ENCODE measurements at regions not wholly inside any gene's neighbourhood (a gene's known extent, or its start where the extent isn't known, plus 50 kb on each side); places are given as distances from the start of the nearest gene placed in this dataset.

DNA sequence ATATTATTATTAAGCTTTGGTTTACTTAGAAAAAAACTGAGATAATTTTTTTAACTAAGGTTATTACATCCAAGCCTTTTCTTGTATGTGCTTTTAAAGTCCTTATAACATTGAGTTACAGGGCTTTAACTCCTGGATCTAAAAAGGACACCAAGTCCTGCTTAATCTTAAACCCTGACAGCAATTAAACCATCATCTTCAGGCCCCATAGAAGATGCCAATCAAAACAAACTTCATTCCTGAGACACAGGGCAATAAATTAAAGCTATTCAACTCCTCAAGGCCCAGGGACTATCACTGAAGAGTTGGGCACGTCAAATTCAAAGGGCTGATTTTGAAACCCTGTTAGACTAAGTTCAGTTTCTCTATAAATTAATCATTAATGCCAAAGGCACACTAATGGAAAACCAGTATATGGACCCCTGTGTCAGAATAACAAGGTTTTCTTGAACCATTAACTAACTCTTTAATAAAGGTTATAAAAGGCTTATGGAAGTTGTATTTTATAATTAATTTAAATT is 1152.6 kb downstream of the NSUN3 start:
- Mint-ChIP-seq H3K27me3 (ENCODE audit: low read depth in 2 of 2) (no peaks in the 10 kb centered on the region), H3K4me3 (no peak overlapping the region), H3K9me3 (peaks cover 13 to 18% of the 10 kb centered on the region in 2 donors), H3K27ac (no peak overlapping the region), H3K36me3 (peaks cover 6% of the 10 kb centered on the region), H3K4me1 (no peaks in the 10 kb centered on the region)
- whole genome bisulfite sequencing (ENCODE audit: insufficient coverage) = 75% methylated on average over 1 of the region's 1 CpG
- intact Hi-C loops (cut with micrococcal nuclease) = no loop called here
- peaks cover 9% of the 10 kb centered on the region for H3K9me3 ChIP-seq (ENCODE audit: control insufficient read depth, insufficient read depth, low read length)
- H3K4me1 ChIP-seq (ENCODE audit: control insufficient read depth, insufficient read depth, low read length) = no peaks in the 10 kb centered on the region
- no peak for DNase-seq
- no peak for ATAC-seq
- no peaks in the 10 kb centered on the region for H3K36me3 ChIP-seq (ENCODE audit: control insufficient read depth, insufficient read depth, low read length)
- no peak overlapping the region for H3K4me3 ChIP-seq (ENCODE audit: low read length)
- TF ChIP-seq, protein P1, sequence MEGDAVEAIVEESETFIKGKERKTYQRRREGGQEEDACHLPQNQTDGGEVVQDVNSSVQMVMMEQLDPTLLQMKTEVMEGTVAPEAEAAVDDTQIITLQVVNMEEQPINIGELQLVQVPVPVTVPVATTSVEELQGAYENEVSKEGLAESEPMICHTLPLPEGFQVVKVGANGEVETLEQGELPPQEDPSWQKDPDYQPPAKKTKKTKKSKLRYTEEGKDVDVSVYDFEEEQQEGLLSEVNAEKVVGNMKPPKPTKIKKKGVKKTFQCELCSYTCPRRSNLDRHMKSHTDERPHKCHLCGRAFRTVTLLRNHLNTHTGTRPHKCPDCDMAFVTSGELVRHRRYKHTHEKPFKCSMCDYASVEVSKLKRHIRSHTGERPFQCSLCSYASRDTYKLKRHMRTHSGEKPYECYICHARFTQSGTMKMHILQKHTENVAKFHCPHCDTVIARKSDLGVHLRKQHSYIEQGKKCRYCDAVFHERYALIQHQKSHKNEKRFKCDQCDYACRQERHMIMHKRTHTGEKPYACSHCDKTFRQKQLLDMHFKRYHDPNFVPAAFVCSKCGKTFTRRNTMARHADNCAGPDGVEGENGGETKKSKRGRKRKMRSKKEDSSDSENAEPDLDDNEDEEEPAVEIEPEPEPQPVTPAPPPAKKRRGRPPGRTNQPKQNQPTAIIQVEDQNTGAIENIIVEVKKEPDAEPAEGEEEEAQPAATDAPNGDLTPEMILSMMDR (IDR thresholded peaks at IDR 0.05) = no peak
- no peaks in the 10 kb centered on the region for H3K27me3 ChIP-seq (ENCODE audit: control insufficient read depth, insufficient read depth, low read length)
- no peak overlapping the region for H3K27ac ChIP-seq (ENCODE audit: low read length)

DNA sequence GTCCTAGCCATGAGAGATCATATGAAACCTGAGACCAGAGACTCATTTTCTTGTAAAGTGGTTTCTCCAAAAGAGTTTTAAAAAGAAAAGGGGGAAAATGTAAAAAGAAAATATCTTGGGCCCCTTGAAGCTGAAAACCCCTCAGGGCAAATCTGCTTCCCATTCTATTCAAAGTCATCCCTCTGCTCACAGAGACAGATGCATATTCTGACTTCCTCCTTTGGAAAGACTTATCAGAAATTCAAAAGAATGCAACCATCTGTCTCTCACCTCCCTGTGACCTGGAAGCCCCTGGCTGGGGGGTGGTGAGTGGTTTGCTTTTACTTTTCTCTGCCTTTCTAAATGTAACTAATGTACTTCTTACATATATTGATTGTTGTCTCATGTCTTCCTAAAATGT is 1154.8 kb downstream of the NSUN3 start:
- DNase-seq = no peak
- Histone ChIP-seq H3K9me3 (ENCODE audit: control insufficient read depth, insufficient read depth, low read length) (peaks cover 5% of the 10 kb centered on the region), H3K36me3 (ENCODE audit: control insufficient read depth, insufficient read depth, low read length) (no peaks in the 10 kb centered on the region), H3K4me3 (ENCODE audit: low read length) (no peak overlapping the region), H3K4me1 (ENCODE audit: control insufficient read depth, insufficient read depth, low read length) (no peaks in the 10 kb centered on the region), H3K27me3 (ENCODE audit: control insufficient read depth, insufficient read depth, low read length) (no peaks in the 10 kb centered on the region), H3K27ac (ENCODE audit: low read length) (no peak overlapping the region)
- ATAC-seq = no peak
- Mint-ChIP-seq H3K4me3 (no peak overlapping the region), H3K4me1 (no peaks in the 10 kb centered on the region), H3K27me3 (ENCODE audit: low read depth in 2 of 2) (no peaks in the 10 kb centered on the region), H3K9me3 (peaks cover 8 to 15% of the 10 kb centered on the region in 2 donors), H3K36me3 (no peaks in the 10 kb centered on the region), H3K27ac (no peak overlapping the region)
- TF ChIP-seq, protein P1 (IDR thresholded peaks at IDR 0.05) = no peak
- intact Hi-C loops (cut with micrococcal nuclease) = no loop called here

DNA sequence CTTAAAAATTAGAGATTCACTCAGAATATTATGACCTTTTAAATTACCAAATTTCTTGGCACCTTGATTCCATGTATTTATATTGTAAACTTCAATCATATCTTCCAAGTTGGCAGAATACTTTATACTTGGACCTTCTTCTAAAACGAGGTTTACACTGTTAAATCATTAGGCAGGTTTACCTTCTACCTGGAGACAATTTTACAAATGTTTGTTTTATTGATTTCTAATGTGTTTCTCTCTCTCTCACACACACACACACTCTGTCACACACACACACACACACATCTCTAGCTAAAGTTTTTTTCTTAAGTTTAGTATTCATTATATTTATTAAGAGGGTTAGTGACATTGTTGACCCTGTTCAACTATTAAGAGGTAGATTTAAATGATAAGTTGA is 1155.6 kb downstream of the NSUN3 start:
- Histone ChIP-seq H3K27ac (ENCODE audit: low read length) (no peak overlapping the region), H3K9me3 (ENCODE audit: control insufficient read depth, insufficient read depth, low read length) (peaks cover 5% of the 10 kb centered on the region), H3K4me1 (ENCODE audit: control insufficient read depth, insufficient read depth, low read length) (no peaks in the 10 kb centered on the region), H3K27me3 (ENCODE audit: control insufficient read depth, insufficient read depth, low read length) (no peaks in the 10 kb centered on the region), H3K4me3 (ENCODE audit: low read length) (no peak overlapping the region), H3K36me3 (ENCODE audit: control insufficient read depth, insufficient read depth, low read length) (no peaks in the 10 kb centered on the region)
- H3K9me3 Mint-ChIP-seq = peaks cover 8 to 20% of the 10 kb centered on the region in 2 donors
- H3K4me1 Mint-ChIP-seq = no peaks in the 10 kb centered on the region
- H3K27ac Mint-ChIP-seq = no peak overlapping the region
- no CpG with 5 or more reads among the region's 1 CpG for WGBS (ENCODE audit: insufficient coverage)
- H3K4me3 Mint-ChIP-seq = no peak overlapping the region
- TF ChIP-seq, protein P1 (IDR thresholded peaks at IDR 0.05) = no peak
- no peak for DNase-seq
- no peaks in the 10 kb centered on the region for H3K27me3 Mint-ChIP-seq (ENCODE audit: low read depth in 2 of 2)
- intact Hi-C loops (cut with micrococcal nuclease) = no loop called here
- no peaks in the 10 kb centered on the region for H3K36me3 Mint-ChIP-seq
- ATAC-seq = no peak

DNA sequence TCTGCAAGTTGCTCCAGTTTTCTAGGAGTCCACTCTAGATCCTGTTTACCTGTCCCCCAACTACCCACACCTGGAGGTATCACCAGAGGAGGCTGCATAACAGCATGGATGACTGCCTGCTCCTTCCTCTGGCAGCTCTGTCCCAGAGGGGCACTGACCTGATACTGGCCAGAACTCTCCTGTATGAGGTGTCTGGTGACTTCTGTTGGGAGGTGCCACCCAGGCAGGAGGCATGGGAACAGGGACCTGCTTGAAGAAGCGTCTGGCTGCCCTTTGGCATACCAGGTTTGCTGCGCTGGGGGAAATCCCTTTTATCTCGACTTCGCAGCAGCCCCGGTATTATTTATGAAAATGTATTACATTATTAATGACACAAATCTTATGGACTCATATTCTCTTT is 1163.6 kb downstream of the NSUN3 start:
- Histone ChIP-seq H3K27me3 (ENCODE audit: control insufficient read depth, insufficient read depth, low read length) (no peaks in the 10 kb centered on the region), H3K27ac (ENCODE audit: low read length) (no peak overlapping the region), H3K4me3 (ENCODE audit: low read length) (no peak overlapping the region), H3K4me1 (ENCODE audit: control insufficient read depth, insufficient read depth, low read length) (no peaks in the 10 kb centered on the region), H3K9me3 (ENCODE audit: control insufficient read depth, insufficient read depth, low read length) (peaks cover 7% of the 10 kb centered on the region), H3K36me3 (ENCODE audit: control insufficient read depth, insufficient read depth, low read length) (no peaks in the 10 kb centered on the region)
- DNase-seq (no peak), ATAC-seq (no peak)
- H3K36me3 Mint-ChIP-seq = peaks cover 15% of the 10 kb centered on the region
- H3K27ac Mint-ChIP-seq = no peak overlapping the region
- TF ChIP-seq, protein P1 (IDR thresholded peaks at IDR 0.05) = no peak
- H3K9me3 Mint-ChIP-seq = peaks cover 20 to 35% of the 10 kb centered on the region in 2 donors
- intact Hi-C loops (cut with micrococcal nuclease) = no loop called here
- H3K4me3 Mint-ChIP-seq = no peak overlapping the region
- H3K27me3 Mint-ChIP-seq (ENCODE audit: low read depth in 2 of 2) = no peaks in the 10 kb centered on the region
- no peaks in the 10 kb centered on the region for H3K4me1 Mint-ChIP-seq
- WGBS (ENCODE audit: insufficient coverage) = 70% methylated on average over 2 of the region's 5 CpGs

Measured in natural killer cell (primary cell).